ENCODE measurements at regions not wholly inside any gene's neighbourhood (a gene's known extent, or its start where the extent isn't known, plus 50 kb on each side); places are given as distances from the start of the nearest gene placed in this dataset.
"Not testable (repeated sequence)": the region's sequence is repeated elsewhere in the genome, so short reads cannot be mapped to it uniquely, and the experiment has no call there.

GRCh38 chr9:79089054-79089560, 482.7 kb upstream of the TLE4 start:
- Histone ChIP-seq H3K4me1 (no peaks in the 10 kb centered on the region), H3K9me3 (peaks cover 0 to 8% (median 0%) of the 10 kb centered on the region in 4 donors), H3K36me3 (no peaks in the 10 kb centered on the region), H3K27me3 (no peaks in the 10 kb centered on the region), H3K27ac (no peak overlapping the region), H3K4me3 (no peak overlapping the region)
- TF ChIP-seq EP300 (IDR thresholded peaks at IDR 0.05) = no peak
- no peak for TF ChIP-seq POLR2A (IDR thresholded peaks at IDR 0.05)
- no peak for DNase-seq (ENCODE audit: low spot score in 2 of 2)

GRCh38 chr9:79089851-79090250, 481.9 kb upstream of the TLE4 start:
- not testable (repeated sequence) for DNase-seq (ENCODE audit: low spot score in 2 of 2); H3K36me3 ChIP-seq; H3K4me3 ChIP-seq; H3K27me3 ChIP-seq; H3K4me1 ChIP-seq; H3K9me3 ChIP-seq; H3K27ac ChIP-seq
- 67 to 68% methylated on average over 2 of the region's 2 CpGs for WGBS, 2 donors

GRCh38 chr9:79103257-79103656, 468.5 kb upstream of the TLE4 start:
- WGBS, 2 donors = 92 to 98% methylated on average over 16 to 17 of the region's 17 CpGs
- not testable (repeated sequence) for H3K27ac ChIP-seq; H3K27me3 ChIP-seq; H3K4me1 ChIP-seq; H3K36me3 ChIP-seq; H3K4me3 ChIP-seq; DNase-seq (ENCODE audit: low spot score in 2 of 2); H3K9me3 ChIP-seq

- no peak for DNase-seq (ENCODE audit: low spot score in 2 of 2)
- Histone ChIP-seq H3K4me3 (no peak overlapping the region), H3K27me3 (no peaks in the 10 kb centered on the region), H3K9me3 (peaks cover 0 to 6% (median 0%) of the 10 kb centered on the region in 4 donors), H3K4me1 (no peaks in the 10 kb centered on the region), H3K36me3 (no peaks in the 10 kb centered on the region), H3K27ac (no peak overlapping the region)
- 94 to 100% methylated on average over 1 of the region's 1 CpG for WGBS, 2 donors
- no peak for TF ChIP-seq EP300 (IDR thresholded peaks at IDR 0.05)
- no peak for TF ChIP-seq CTCF (IDR thresholded peaks at IDR 0.05)
- no peak for TF ChIP-seq POLR2A (IDR thresholded peaks at IDR 0.05)
These were observed 467.5 kb upstream of the TLE4 start for GRCh38 chr9:79104216-79104615.

- no peaks in the 10 kb centered on the region for H3K4me1 ChIP-seq
- H3K27ac ChIP-seq = no peak overlapping the region
- no peaks in the 10 kb centered on the region for H3K27me3 ChIP-seq
- TF ChIP-seq CTCF (IDR thresholded peaks at IDR 0.05) = no peak
- no peak for TF ChIP-seq POLR2A (IDR thresholded peaks at IDR 0.05)
- TF ChIP-seq EP300 (IDR thresholded peaks at IDR 0.05) = no peak
- 69 to 70% methylated on average over 2 of the region's 2 CpGs for WGBS, 2 donors
- no peak overlapping the region for H3K4me3 ChIP-seq
- H3K36me3 ChIP-seq = no peaks in the 10 kb centered on the region
- no peak for DNase-seq (ENCODE audit: low spot score in 2 of 2)
- H3K9me3 ChIP-seq = peaks cover 0 to 6% (median 0%) of the 10 kb centered on the region in 4 donors
These were observed 466.8 kb upstream of the TLE4 start for GRCh38 chr9:79104951-79105350.

- 81 to 82% methylated on average over 3 of the region's 3 CpGs for WGBS, 2 donors
- Histone ChIP-seq H3K9me3 (peaks cover 0 to 6% (median 0%) of the 10 kb centered on the region in 4 donors), H3K27ac (no peak overlapping the region), H3K4me1 (no peaks in the 10 kb centered on the region), H3K4me3 (no peak overlapping the region), H3K27me3 (no peaks in the 10 kb centered on the region), H3K36me3 (no peaks in the 10 kb centered on the region)
- no peak for DNase-seq (ENCODE audit: low spot score in 2 of 2)
- no peak for TF ChIP-seq POLR2A (IDR thresholded peaks at IDR 0.05)
- no peak for TF ChIP-seq CTCF (IDR thresholded peaks at IDR 0.05)
- no peak for TF ChIP-seq EP300 (IDR thresholded peaks at IDR 0.05)
These were observed 463.7 kb upstream of the TLE4 start for GRCh38 chr9:79107911-79108676.
